Stimulated activated CD4-positive, alpha-beta T cell treated with anti-CD3 and anti-CD28 coated beads, TNF-alpha, amount 100 ng/mL, for 1 hour (primary cell): ENCODE measurements at regions not wholly inside any gene's neighbourhood (a gene's known extent, or its start where the extent isn't known, plus 50 kb on each side); places are given as distances from the start of the nearest gene placed in this dataset.
"Not testable (repeated sequence)": the region's sequence is repeated elsewhere in the genome, so short reads cannot be mapped to it uniquely, and the experiment has no call there.

Source experiments
- DNase-seq, 3 donors: peaks; one replicate each; pipeline ENCODE4 v3.0.0-alpha.2; 2020; ENCODE audit warnings: low read depth in 3 of 3, low spot score in 1 of 3

DNA sequence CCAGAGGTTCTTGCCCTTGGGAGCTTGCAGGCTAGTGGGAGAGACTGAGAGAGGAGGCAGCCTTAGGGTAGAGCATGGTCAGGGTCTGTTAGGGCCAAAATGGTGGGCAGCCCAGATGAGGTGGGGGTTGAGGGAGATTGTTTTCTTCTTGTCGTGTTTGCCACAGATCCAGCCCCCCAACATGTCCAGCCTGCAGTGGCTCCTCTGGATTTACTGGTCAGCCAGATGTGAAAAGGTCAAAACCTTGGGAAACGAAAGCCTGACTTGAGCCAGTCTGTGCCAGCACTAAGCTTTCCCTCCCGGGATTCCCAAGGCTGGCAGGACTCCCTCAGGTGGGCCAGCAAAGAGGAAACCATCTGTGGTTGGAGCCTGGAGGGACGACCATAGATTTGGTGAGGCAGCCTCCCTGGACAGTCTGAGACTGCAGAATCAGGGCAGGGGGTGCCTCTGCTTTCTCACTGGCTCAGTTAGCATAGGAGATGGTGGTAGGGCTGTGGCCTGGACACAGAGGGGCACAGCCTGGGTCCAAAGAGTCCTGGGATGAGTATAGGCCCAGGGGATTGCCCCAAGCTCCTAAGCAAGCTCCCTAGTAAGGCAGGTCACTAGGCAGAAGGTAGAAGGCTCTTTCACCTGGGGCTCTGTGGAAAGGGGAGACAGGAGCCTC lies 51.2 kb upstream of the PRR23C start:
- no peak for DNase-seq

- no peak for DNase-seq
Observed at GRCh38 chr3:139096670-139097069, 52.0 kb upstream of the PRR23C start.

DNA sequence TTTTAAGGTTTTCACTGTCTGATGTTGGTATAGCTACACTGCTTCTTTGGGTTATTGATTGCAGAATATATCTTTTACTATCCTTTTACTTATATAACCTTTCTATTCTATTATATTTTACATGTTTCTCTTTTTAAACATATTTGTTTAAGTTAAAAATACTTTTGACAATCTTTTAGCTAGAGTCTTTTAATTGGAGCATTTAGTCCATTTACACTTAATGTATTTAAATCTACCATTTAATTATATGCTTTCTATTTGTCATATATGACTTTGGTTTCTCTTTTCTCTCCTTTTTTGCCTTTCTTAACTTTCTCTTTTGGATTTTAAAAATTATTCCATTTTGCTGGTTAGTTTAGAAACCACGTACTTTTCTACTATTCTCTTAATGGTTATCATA lies 53.7 kb upstream of the PRR23C start:
- DNase-seq = no peak

GRCh38 chr3:139099968-139100817 lies 55.5 kb upstream of the PRR23C start:
- DNase-seq = no peak

DNA sequence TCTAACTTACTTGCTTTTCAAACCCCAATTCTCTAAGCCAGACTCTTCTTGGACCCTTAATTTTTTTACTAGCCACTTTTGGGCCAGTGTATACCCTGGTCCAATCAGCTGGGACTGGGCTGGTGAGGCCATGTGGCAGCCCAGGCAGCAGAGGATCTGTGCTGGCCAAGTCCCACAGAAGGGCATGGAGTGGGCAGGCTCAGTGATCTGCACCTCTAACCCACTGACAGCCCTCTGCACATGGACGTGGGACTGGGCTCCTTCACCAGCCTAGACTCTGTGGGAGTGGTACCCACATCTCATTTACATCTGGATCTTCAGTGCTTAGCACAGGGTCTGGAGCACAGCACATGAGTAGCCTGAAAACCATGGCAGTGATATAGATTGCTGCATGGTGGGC lies 56.1 kb upstream of the PRR23C start:
- no peak for DNase-seq

DNA sequence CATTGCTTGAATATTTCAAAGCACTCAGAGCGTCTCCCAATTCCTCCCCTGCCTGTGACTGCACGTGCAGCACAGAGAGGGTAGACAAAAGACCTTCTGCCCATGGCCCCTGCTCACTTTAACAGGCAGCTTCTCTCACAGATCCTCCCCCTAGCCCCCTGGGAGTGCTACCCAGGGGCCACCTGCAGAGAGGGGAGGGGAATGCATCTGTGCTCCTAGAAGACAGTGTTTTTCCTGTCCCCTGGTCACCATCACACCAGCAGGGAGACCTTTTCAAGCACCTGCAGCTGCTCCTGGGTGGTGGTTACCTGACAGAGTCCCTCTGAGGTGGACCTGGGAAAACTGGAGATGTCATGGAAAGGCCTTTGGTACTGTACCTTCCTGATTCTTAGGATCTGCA lies 56.7 kb upstream of the PRR23C start:
- DNase-seq = no peak

DNA sequence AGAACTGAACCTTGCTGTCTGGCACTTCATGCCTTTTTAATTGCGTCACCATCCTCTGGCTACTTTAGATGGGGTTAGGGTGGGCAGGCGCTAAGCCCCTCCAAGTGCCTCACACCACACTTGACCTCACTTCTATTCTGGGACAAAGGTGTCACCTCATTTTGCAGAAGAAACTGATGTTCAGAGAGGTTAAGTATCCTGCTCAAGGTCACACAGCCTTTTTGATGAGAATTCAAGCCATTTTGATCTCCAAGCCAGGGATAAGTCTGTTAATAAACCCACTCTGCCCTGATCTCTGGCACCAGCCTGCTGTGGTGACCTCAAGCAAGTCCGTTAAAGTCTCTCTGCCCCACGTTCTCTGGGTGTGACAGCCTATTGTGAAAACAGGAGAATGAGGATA lies 58.8 kb upstream of the PRR23C start:
- DNase-seq = no peak

- DNase-seq = no peak
Observed at GRCh38 chr3:139104062-139104461, 59.4 kb upstream of the PRR23C start.

GRCh38 chr3:139105154-139105702 lies 60.5 kb upstream of the PRR23C start:
- DNase-seq = no peak

GRCh38 chr3:139106013-139106932 lies 61.6 kb upstream of the PRR23C start:
- DNase-seq = no peak

GRCh38 chr3:139107424-139108252 lies 62.9 kb upstream of the PRR23C start:
- no peak for DNase-seq

- DNase-seq = no peak
Observed at GRCh38 chr3:139108253-139108969, 63.7 kb upstream of the PRR23C start.

GRCh38 chr3:139109271-139109670 lies 64.6 kb upstream of the PRR23C start:
- DNase-seq = no peak

- no peak for DNase-seq
Observed at GRCh38 chr3:139110072-139110830, 65.6 kb upstream of the PRR23C start.

- not testable (repeated sequence) for DNase-seq
Observed at GRCh38 chr3:139110929-139111328, 66.2 kb upstream of the PRR23C start.

GRCh38 chr3:139111392-139112229 lies 66.9 kb upstream of the PRR23C start:
- peak in 2 of 3 donors; percentile 6 to 36 for DNase-seq

GRCh38 chr3:139112230-139112558 lies 67.5 kb upstream of the PRR23C start:
- DNase-seq = no peak
